SU-DHL-6 (cell line): ENCODE measurements at regions not wholly inside any gene's neighbourhood (a gene's known extent, or its start where the extent isn't known, plus 50 kb on each side); places are given as distances from the start of the nearest gene placed in this dataset.

Experiments used
- H2AFZ ChIP-seq: fragments of 200-600 bp; sonication (generic); 2 replicates; pipeline ENCODE4 v1.6.1; 2014; ENCODE audit warnings: low read depth, mild to moderate bottlenecking, moderate library complexity, mixed read lengths, antibody characterized with exemption, low read length; ENCODE audit not compliant: severe bottlenecking
- H3F3A ChIP-seq: fragments of 200-600 bp; shearing (Covaris generic); 2 replicates; pipeline ENCODE4 v1.6.0; 2016; ENCODE audit warnings: antibody characterized with exemption, mild to moderate bottlenecking; ENCODE audit not compliant: insufficient read depth
- H3K27ac ChIP-seq: fragments of 200-600 bp; sonication (generic); 2 replicates; pipeline ENCODE4 v1.5.1; 2016; ENCODE audit warnings: low read depth, mild to moderate bottlenecking, low read length, moderate library complexity, mixed read lengths
- H3K27me3 ChIP-seq: fragments of 200-600 bp; sonication (generic), shearing (Covaris generic); 2 replicates; pipeline ENCODE4 v1.6.0; 2014; ENCODE audit warnings: mild to moderate bottlenecking, low read length
- H3K36me3 ChIP-seq: fragments of 200-600 bp; sonication (generic); 2 replicates; pipeline ENCODE4 v1.6.1; 2014; ENCODE audit warnings: mild to moderate bottlenecking, low read length, mixed read lengths
- H3K4me2 ChIP-seq: fragments of 300-600, 200-600 bp; shearing (Covaris generic), sonication (generic); 2 replicates; pipeline ENCODE4 v1.6.0; 2014; ENCODE audit warnings: low read length, low read depth, mild to moderate bottlenecking; ENCODE audit not compliant: poor library complexity, severe bottlenecking
- H3K4me3 ChIP-seq: fragments of 200-600 bp; sonication (generic); 2 replicates; pipeline ENCODE4 v1.5.1; 2014; ENCODE audit warnings: antibody characterized with exemption, low read length, mild to moderate bottlenecking, mixed read lengths; ENCODE audit not compliant: insufficient read depth, poor library complexity, severe bottlenecking
- H3K79me2 ChIP-seq: fragments of 200-600 bp; sonication (generic); 2 replicates; pipeline ENCODE4 v1.6.1; 2014; ENCODE audit warnings: mild to moderate bottlenecking, low read length, moderate library complexity; ENCODE audit not compliant: insufficient read depth
- H3K9ac ChIP-seq: fragments of 200-600 bp; sonication (generic); 2 replicates; pipeline ENCODE4 v1.7.0; 2014; ENCODE audit warnings: mild to moderate bottlenecking, low read length
- H3K9me2 ChIP-seq: fragments of 200-600 bp; sonication (generic); replicated peaks from 2 replicates; pipeline ENCODE4 v1.6.1; 2014; ENCODE audit warnings: low read length; ENCODE audit not compliant: insufficient read depth
- H3K9me3 ChIP-seq: fragments of 200-600 bp; sonication (generic); 2 replicates; pipeline ENCODE4 v1.6.1; 2014; ENCODE audit warnings: low read length, mixed read lengths; ENCODE audit not compliant: insufficient read depth
- H4K20me1 ChIP-seq: fragments of 200-600 bp; sonication (generic); 2 replicates; pipeline ENCODE4 v1.6.1; 2014; ENCODE audit warnings: low read depth, mild to moderate bottlenecking, antibody characterized with exemption, low read length, moderate library complexity, mixed read lengths
- EZH2phosphoT487 ChIP-seq: fragments of 200-600 bp; sonication (generic), shearing (Covaris generic); conservative IDR thresholded peaks from 2 replicates; pipeline ENCODE4 v1.6.1; 2018; ENCODE audit warnings: mild to moderate bottlenecking, antibody characterized with exemption, low read length, moderate library complexity, mixed read lengths
- TF ChIP-seq, protein P1 (sequence below): fragments of 200-600 bp; sonication (generic); IDR thresholded peaks from one replicate; pipeline ENCODE4 v1.5.1; 2017; ENCODE audit warnings: antibody characterized with exemption, mild to moderate bottlenecking, low read length, moderate library complexity; ENCODE audit not compliant: insufficient read depth, poor library complexity, severe bottlenecking

DNA sequence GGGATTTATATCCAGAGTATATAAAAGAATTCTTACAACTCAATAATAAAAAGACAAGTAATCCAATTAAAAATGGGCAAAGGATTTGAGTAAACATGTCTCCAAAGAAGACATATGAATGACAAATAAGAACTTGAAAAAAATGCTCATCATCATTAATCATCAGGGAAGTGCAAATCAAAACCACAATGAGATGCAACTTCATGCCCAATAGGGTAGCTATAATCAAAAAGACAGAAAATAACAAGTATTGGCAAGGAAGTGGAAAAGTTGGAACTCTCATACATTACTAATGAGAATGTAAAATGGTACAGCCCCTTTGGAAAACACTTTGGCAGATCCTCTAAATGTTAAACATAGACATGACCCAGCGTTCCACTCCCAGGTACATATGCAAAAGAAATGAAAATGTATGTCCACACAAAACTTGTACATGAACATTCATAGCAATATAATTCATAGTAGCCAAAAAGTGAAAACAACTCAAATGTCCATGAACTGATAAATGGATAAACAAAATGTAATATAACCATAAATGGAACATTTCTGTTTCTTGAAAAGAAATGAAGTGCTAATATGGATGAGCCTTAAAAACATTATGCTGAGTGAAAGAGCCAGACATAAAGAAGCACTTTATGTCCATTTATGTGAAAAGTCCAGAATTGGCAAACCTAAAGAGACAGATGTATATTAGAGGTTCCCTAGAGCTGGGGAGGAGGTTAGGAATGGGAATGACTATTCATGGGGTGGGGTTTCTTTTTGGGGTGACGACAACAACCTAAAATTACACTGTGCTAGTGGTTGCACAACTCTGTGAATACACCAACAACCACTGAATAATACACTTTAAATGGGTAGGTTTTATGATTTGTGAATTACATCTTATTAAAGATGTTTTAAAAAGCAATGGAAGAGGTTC lies 259.7 kb downstream of the RHOU start:
- no peaks in the 10 kb centered on the region for H3K27me3 ChIP-seq
- H3K36me3 ChIP-seq = no peaks in the 10 kb centered on the region
- no peak overlapping the region for H3K27ac ChIP-seq
- no peaks in the 10 kb centered on the region for H3K79me2 ChIP-seq
- H4K20me1 ChIP-seq = no peaks in the 10 kb centered on the region
- no peaks in the 10 kb centered on the region for H3K9me3 ChIP-seq
- no peak overlapping the region for H2AFZ ChIP-seq
- no peaks in the 10 kb centered on the region for H3F3A ChIP-seq
- H3K9ac ChIP-seq = no peak overlapping the region
- H3K4me2 ChIP-seq = no peak overlapping the region
- H3K9me2 ChIP-seq = no peaks in the 10 kb centered on the region
- TF ChIP-seq EZH2phosphoT487 = no peak
- TF ChIP-seq, protein P1, sequence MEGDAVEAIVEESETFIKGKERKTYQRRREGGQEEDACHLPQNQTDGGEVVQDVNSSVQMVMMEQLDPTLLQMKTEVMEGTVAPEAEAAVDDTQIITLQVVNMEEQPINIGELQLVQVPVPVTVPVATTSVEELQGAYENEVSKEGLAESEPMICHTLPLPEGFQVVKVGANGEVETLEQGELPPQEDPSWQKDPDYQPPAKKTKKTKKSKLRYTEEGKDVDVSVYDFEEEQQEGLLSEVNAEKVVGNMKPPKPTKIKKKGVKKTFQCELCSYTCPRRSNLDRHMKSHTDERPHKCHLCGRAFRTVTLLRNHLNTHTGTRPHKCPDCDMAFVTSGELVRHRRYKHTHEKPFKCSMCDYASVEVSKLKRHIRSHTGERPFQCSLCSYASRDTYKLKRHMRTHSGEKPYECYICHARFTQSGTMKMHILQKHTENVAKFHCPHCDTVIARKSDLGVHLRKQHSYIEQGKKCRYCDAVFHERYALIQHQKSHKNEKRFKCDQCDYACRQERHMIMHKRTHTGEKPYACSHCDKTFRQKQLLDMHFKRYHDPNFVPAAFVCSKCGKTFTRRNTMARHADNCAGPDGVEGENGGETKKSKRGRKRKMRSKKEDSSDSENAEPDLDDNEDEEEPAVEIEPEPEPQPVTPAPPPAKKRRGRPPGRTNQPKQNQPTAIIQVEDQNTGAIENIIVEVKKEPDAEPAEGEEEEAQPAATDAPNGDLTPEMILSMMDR = no peak
- H3K4me3 ChIP-seq = no peak overlapping the region

- no peak overlapping the region for H2AFZ ChIP-seq
- no peaks in the 10 kb centered on the region for H3K27me3 ChIP-seq
- no peaks in the 10 kb centered on the region for H3K9me3 ChIP-seq
- no peak for TF ChIP-seq EZH2phosphoT487
- TF ChIP-seq, protein P1 = no peak
- H3K9me2 ChIP-seq = no peaks in the 10 kb centered on the region
- H3K27ac ChIP-seq = no peak overlapping the region
- H3K36me3 ChIP-seq = no peaks in the 10 kb centered on the region
- no peaks in the 10 kb centered on the region for H3K79me2 ChIP-seq
- no peaks in the 10 kb centered on the region for H4K20me1 ChIP-seq
- no peak overlapping the region for H3K4me2 ChIP-seq
- no peak overlapping the region for H3K4me3 ChIP-seq
- H3F3A ChIP-seq = no peaks in the 10 kb centered on the region
- no peak overlapping the region for H3K9ac ChIP-seq
These were observed 261.0 kb downstream of the RHOU start for GRCh38 chr1:228996281-228996680.

DNA sequence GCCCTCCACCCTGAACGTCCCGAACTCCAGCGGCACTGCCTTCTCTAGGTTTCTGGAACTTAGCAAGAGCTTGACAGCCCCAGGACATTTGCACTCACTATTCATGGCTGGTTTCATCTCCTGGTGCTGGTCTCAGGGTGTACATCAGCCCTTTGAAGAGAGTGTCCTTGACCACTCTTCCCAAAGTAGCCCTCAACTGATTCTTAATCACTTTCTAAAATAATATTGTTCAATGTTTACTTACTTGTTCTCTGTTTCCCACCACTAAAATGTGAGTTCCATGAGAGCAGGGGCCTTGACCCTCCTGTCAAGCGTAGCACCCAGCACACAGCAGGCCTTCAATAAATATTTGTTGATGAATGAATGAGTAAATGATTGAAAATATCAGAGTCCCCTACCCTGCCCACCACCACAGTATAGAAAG lies 262.5 kb downstream of the RHOU start:
- no peak for TF ChIP-seq EZH2phosphoT487
- TF ChIP-seq, protein P1 = no peak
- Histone ChIP-seq H3K36me3 (no peaks in the 10 kb centered on the region), H3K27ac (no peak overlapping the region), H4K20me1 (no peaks in the 10 kb centered on the region), H3K4me3 (no peak overlapping the region), H3K27me3 (no peaks in the 10 kb centered on the region), H3K9ac (no peak overlapping the region), H3K9me3 (no peaks in the 10 kb centered on the region), H3K4me2 (no peak overlapping the region), H3F3A (no peaks in the 10 kb centered on the region), H3K79me2 (no peaks in the 10 kb centered on the region), H3K9me2 (no peaks in the 10 kb centered on the region), H2AFZ (no peak overlapping the region)
